ENCODE measurements at regions not wholly inside any gene's neighbourhood (a gene's known extent, or its start where the extent isn't known, plus 50 kb on each side); places are given as distances from the start of the nearest gene placed in this dataset.

GRCh38 chr3:72118628-72119027 is 333.7 kb upstream of the PROK2 start:
- Histone ChIP-seq H3K4me3 (no peak overlapping the region), H3K27ac (no peak overlapping the region), H3K27me3 (no peaks in the 10 kb centered on the region), H3K9me3 (no peaks in the 10 kb centered on the region), H3K4me1 (no peaks in the 10 kb centered on the region), H3K36me3 (no peaks in the 10 kb centered on the region)
- intact Hi-C loops (cut with DNase I; ENCODE audit: low total_unique reads), result no loop called here
- no peak for DNase-seq
- TF ChIP-seq CTCF (IDR thresholded peaks at IDR 0.05) (no peak), POLR2A (IDR thresholded peaks at IDR 0.05) (no peak)

- Histone ChIP-seq H3K9me3 (no peaks in the 10 kb centered on the region), H3K36me3 (no peaks in the 10 kb centered on the region), H3K27ac (no peak overlapping the region), H3K27me3 (no peaks in the 10 kb centered on the region), H3K4me1 (no peaks in the 10 kb centered on the region), H3K4me3 (no peak overlapping the region)
- no peak for TF ChIP-seq POLR2A (IDR thresholded peaks at IDR 0.05)
- no peak for TF ChIP-seq CTCF (IDR thresholded peaks at IDR 0.05)
- intact Hi-C loops (cut with DNase I; ENCODE audit: low total_unique reads), result no loop called here
- no peak for DNase-seq
Measured at GRCh38 chr3:72116226-72116625, 331.3 kb upstream of the PROK2 start.

DNA sequence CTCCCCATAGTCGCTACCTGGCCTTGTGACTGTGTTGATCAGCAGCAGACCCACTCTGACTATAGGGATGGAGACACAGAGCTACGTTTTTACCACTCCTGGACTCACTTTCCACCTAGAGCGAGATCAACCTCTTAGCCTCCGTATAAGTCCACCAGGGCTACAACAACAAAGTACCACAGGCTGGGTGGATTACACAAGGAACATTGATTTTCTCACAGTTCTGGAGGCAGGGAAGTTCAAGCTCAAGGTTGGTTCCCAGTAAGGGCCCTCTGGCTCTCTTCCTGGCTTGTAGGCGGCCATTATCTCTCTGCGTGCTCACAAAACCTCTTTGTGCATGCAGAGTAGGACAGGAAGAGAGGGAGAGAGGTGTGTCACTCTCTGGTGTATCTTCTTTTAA is 330.4 kb upstream of the PROK2 start:
- intact Hi-C loops (cut with DNase I; ENCODE audit: low total_unique reads), result no loop called here
- TF ChIP-seq POLR2A (IDR thresholded peaks at IDR 0.05) (no peak), CTCF (IDR thresholded peaks at IDR 0.05) (no peak)
- Histone ChIP-seq H3K27ac (no peak overlapping the region), H3K9me3 (no peaks in the 10 kb centered on the region), H3K27me3 (no peaks in the 10 kb centered on the region), H3K4me1 (no peaks in the 10 kb centered on the region), H3K36me3 (no peaks in the 10 kb centered on the region), H3K4me3 (no peak overlapping the region)
- no peak for DNase-seq

GRCh38 chr3:72114773-72115172 is 329.8 kb upstream of the PROK2 start:
- H3K27ac ChIP-seq, result no peak overlapping the region
- no peak overlapping the region for H3K4me3 ChIP-seq
- no peaks in the 10 kb centered on the region for H3K27me3 ChIP-seq
- no peak for TF ChIP-seq CTCF (IDR thresholded peaks at IDR 0.05)
- TF ChIP-seq POLR2A (IDR thresholded peaks at IDR 0.05), result no peak
- no peaks in the 10 kb centered on the region for H3K36me3 ChIP-seq
- H3K4me1 ChIP-seq, result no peaks in the 10 kb centered on the region
- intact Hi-C loops (cut with DNase I; ENCODE audit: low total_unique reads), result no loop called here
- no peaks in the 10 kb centered on the region for H3K9me3 ChIP-seq
- no peak for DNase-seq

DNA sequence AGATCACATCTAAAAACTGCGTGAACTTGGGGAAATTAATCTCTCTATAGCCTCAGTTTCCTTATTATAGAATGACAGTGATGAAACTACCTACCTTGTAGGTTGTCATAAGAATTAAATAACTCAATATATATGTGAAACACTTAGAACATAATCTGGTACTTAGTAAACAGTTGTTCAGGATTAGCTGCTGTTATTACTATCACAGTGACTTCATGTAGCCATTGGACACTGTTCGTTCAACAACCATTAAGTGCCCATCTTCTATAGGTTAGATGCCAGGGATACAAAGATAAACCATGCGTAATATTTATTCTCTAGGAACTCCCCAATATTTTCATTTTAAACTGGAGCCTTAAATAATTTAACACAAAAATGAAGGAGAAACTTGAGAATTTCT is 329.0 kb upstream of the PROK2 start:
- intact Hi-C loops (cut with DNase I; ENCODE audit: low total_unique reads), result no loop called here
- Histone ChIP-seq H3K4me3 (no peak overlapping the region), H3K4me1 (no peaks in the 10 kb centered on the region), H3K9me3 (no peaks in the 10 kb centered on the region), H3K27me3 (no peaks in the 10 kb centered on the region), H3K27ac (no peak overlapping the region), H3K36me3 (no peaks in the 10 kb centered on the region)
- TF ChIP-seq CTCF (IDR thresholded peaks at IDR 0.05) (no peak), POLR2A (IDR thresholded peaks at IDR 0.05) (no peak)
- no peak for DNase-seq
